Retinal pigment epithelial cell (primary cell): ENCODE measurements at regions not wholly inside any gene's neighbourhood (a gene's known extent, or its start where the extent isn't known, plus 50 kb on each side); places are given as distances from the start of the nearest gene placed in this dataset.

Experiments
- DNase-seq: peaks from one replicate; pipeline ENCODE4 v3.0.0-alpha.2; 2010; ENCODE audit warnings: low read depth
- H3K4me3 ChIP-seq: 2 replicates; pipeline ENCODE4 v1.5.1; 2011; ENCODE audit warnings: mild to moderate bottlenecking, low read length, control low read depth, moderate library complexity
- CTCF ChIP-seq: conservative IDR thresholded peaks from 2 replicates; pipeline ENCODE4 v1.5.1; 2011; ENCODE audit warnings: low read depth, low read length, control low read depth, inconsistent platforms

DNA sequence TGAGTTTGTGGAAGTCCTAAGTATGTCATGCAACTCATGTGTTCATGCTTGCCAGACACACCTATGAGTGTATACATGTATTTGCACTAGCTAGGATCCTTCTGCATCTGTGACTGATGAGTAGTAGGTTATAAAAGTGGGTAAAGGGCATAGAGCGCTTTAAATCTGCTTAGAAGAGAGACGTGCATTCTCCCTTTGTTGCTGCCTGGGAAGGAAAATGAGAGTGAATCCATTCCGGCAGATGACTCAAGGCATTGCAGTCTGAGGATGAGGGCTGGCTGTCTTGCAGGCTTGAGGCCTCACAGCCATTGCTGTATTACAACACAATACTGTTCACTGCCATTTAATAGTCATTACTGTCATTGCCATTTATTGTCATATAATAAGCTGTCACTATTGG lies 120.8 kb upstream of the UMPS start:
- DNase-seq: no peak
- no peak overlapping the region for H3K4me3 ChIP-seq
- TF ChIP-seq CTCF: no peak

GRCh38 chr3:124610130-124610529 lies 120.1 kb upstream of the UMPS start:
- no peak for TF ChIP-seq CTCF
- no peak for DNase-seq
- no peak overlapping the region for H3K4me3 ChIP-seq

GRCh38 chr3:124611520-124611919 lies 118.7 kb upstream of the UMPS start:
- no peak for TF ChIP-seq CTCF
- DNase-seq: no peak
- H3K4me3 ChIP-seq: no peak overlapping the region

GRCh38 chr3:124615896-124616543 lies 114.2 kb upstream of the UMPS start:
- TF ChIP-seq CTCF: no peak
- DNase-seq: no peak
- H3K4me3 ChIP-seq: no peak overlapping the region

DNA sequence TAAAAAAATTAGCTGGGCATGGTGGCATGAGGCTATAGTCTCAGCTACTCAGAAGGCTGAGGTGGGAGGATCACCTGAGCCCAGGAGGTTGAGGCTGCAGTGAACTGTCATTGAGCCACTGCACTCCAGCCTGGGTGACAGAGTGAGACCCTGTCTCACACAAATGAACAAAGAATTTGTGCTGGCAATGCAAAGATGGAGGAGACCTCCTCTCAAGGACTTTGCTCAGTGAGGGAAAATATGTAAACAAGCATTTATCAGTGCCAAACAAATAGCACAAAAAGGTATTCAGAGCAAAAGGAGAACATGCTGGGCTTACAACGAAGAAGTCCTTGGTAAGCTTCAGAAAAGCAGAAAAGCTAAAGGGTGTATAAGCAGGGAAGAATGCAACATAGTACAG lies 113.1 kb upstream of the UMPS start:
- no peak overlapping the region for H3K4me3 ChIP-seq
- no peak for TF ChIP-seq CTCF
- no peak for DNase-seq

- H3K4me3 ChIP-seq: no peak overlapping the region
- no peak for TF ChIP-seq CTCF
- no peak for DNase-seq
Measured at GRCh38 chr3:124619887-124620599, 110.2 kb upstream of the UMPS start.

DNA sequence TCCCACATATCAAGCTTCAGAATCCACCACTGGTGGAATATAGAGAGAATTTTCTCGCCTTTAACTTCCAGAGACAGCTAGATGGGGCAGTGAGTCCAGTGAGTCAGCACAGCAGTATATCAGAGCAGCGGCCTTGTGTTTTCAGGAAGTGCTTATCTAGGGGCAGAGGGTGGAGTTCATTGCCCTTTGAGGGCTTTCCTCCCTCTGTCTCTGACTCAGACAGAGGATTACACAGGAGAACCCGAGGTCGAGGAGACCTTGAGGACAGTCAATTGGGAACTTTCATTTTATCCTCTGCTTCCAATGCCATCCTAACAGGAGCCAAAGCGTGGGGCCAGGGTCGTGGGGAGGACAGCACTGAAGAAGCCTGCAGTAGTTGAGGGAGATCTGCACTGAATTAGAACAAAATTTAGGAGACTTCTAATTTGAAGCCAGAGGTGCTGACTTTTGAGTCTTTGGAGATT lies 109.6 kb upstream of the UMPS start:
- H3K4me3 ChIP-seq: no peak overlapping the region
- no peak for TF ChIP-seq CTCF
- no peak for DNase-seq
